IPS-18a (cell line): ENCODE measurements at regions not wholly inside any gene's neighbourhood (a gene's known extent, or its start where the extent isn't known, plus 50 kb on each side); places are given as distances from the start of the nearest gene placed in this dataset.
"Not testable (repeated sequence)": the region's sequence is repeated elsewhere in the genome, so short reads cannot be mapped to it uniquely, and the experiment has no call there.

Experiments used
- H3K27ac ChIP-seq: one replicate; pipeline ENCODE4 v1.5.1; 2013; ENCODE audit warnings: low read length
- H3K27me3 ChIP-seq: one replicate; pipeline ENCODE4 v1.6.1; 2013; ENCODE audit warnings: mild to moderate bottlenecking, low read length; ENCODE audit not compliant: control insufficient read depth, insufficient read depth
- H3K36me3 ChIP-seq: one replicate; pipeline ENCODE4 v1.6.1; 2013; ENCODE audit warnings: low read depth, low read length; ENCODE audit not compliant: control insufficient read depth
- H3K4me1 ChIP-seq: one replicate; pipeline ENCODE4 v1.6.1; 2013; ENCODE audit warnings: low read depth, low read length; ENCODE audit not compliant: control insufficient read depth
- H3K4me3 ChIP-seq: one replicate; pipeline ENCODE4 v1.5.1; 2013; ENCODE audit warnings: low read length
- H3K9ac ChIP-seq: one replicate; pipeline ENCODE4 v1.6.1; 2013; ENCODE audit warnings: mild to moderate bottlenecking, low read length, moderate library complexity
- H3K9me3 ChIP-seq: one replicate; pipeline ENCODE4 v1.6.1; 2013; ENCODE audit warnings: low read depth, low read length; ENCODE audit not compliant: control insufficient read depth

GRCh38 chr10:84862551-84862950, 534.2 kb downstream of the CCSER2 start:
- no peak overlapping the region for H3K4me3 ChIP-seq
- H3K4me1 ChIP-seq: peaks cover 9% of the 10 kb centered on the region
- no peaks in the 10 kb centered on the region for H3K27me3 ChIP-seq
- H3K9ac ChIP-seq: no peak overlapping the region
- H3K27ac ChIP-seq: no peak overlapping the region
- no peaks in the 10 kb centered on the region for H3K36me3 ChIP-seq
- H3K9me3 ChIP-seq: no peaks in the 10 kb centered on the region

- Histone ChIP-seq H3K4me1 (peaks cover 9% of the 10 kb centered on the region), H3K9me3 (no peaks in the 10 kb centered on the region), H3K4me3 (no peak overlapping the region), H3K36me3 (no peaks in the 10 kb centered on the region), H3K27ac (no peak overlapping the region), H3K9ac (no peak overlapping the region), H3K27me3 (no peaks in the 10 kb centered on the region)
Measured at GRCh38 chr10:84863675-84864074, 535.3 kb downstream of the CCSER2 start.

- H3K9ac ChIP-seq: no peak overlapping the region
- H3K4me1 ChIP-seq: no peaks in the 10 kb centered on the region
- H3K36me3 ChIP-seq: no peaks in the 10 kb centered on the region
- no peak overlapping the region for H3K27ac ChIP-seq
- no peaks in the 10 kb centered on the region for H3K27me3 ChIP-seq
- no peak overlapping the region for H3K4me3 ChIP-seq
- H3K9me3 ChIP-seq: no peaks in the 10 kb centered on the region
Measured at GRCh38 chr10:84876116-84876999, 548.0 kb downstream of the CCSER2 start.

GRCh38 chr10:84879991-84880390, 551.6 kb downstream of the CCSER2 start:
- no peak overlapping the region for H3K4me3 ChIP-seq
- no peak overlapping the region for H3K27ac ChIP-seq
- H3K27me3 ChIP-seq: no peaks in the 10 kb centered on the region
- no peak overlapping the region for H3K9ac ChIP-seq
- H3K9me3 ChIP-seq: no peaks in the 10 kb centered on the region
- H3K4me1 ChIP-seq: no peaks in the 10 kb centered on the region
- no peaks in the 10 kb centered on the region for H3K36me3 ChIP-seq

GRCh38 chr10:84881696-84882095, 553.3 kb downstream of the CCSER2 start:
- not testable (repeated sequence) for H3K27me3 ChIP-seq, H3K4me1 ChIP-seq, H3K9ac ChIP-seq, H3K36me3 ChIP-seq, H3K4me3 ChIP-seq, H3K9me3 ChIP-seq, H3K27ac ChIP-seq

- H3K9me3 ChIP-seq: no peaks in the 10 kb centered on the region
Measured at GRCh38 chr10:84890706-84891105, 562.3 kb downstream of the CCSER2 start.

GRCh38 chr10:84891631-84892030, 563.2 kb downstream of the CCSER2 start:
- Histone ChIP-seq H3K36me3 (no peaks in the 10 kb centered on the region), H3K4me3 (no peak overlapping the region), H3K9me3 (no peaks in the 10 kb centered on the region), H3K4me1 (no peaks in the 10 kb centered on the region), H3K9ac (no peak overlapping the region), H3K27ac (no peak overlapping the region), H3K27me3 (no peaks in the 10 kb centered on the region)

More at GRCh38 chr10:84890706-84891105, 562.3 kb downstream of the CCSER2 start:
- no peaks in the 10 kb centered on the region for H3K27me3 ChIP-seq
- H3K4me1 ChIP-seq: no peaks in the 10 kb centered on the region
- no peak overlapping the region for H3K27ac ChIP-seq
- no peaks in the 10 kb centered on the region for H3K36me3 ChIP-seq
- no peak overlapping the region for H3K9ac ChIP-seq
- H3K4me3 ChIP-seq: no peak overlapping the region

GRCh38 chr10:84895541-84895940, 567.2 kb downstream of the CCSER2 start:
- no peak overlapping the region for H3K27ac ChIP-seq
- no peaks in the 10 kb centered on the region for H3K27me3 ChIP-seq
- H3K9ac ChIP-seq: no peak overlapping the region
- no peak overlapping the region for H3K4me3 ChIP-seq
- H3K4me1 ChIP-seq: no peaks in the 10 kb centered on the region
- no peaks in the 10 kb centered on the region for H3K9me3 ChIP-seq
- no peaks in the 10 kb centered on the region for H3K36me3 ChIP-seq

- H3K9me3 ChIP-seq: no peaks in the 10 kb centered on the region
- peaks cover 3% of the 10 kb centered on the region for H3K4me1 ChIP-seq
- H3K27ac ChIP-seq: no peak overlapping the region
- no peaks in the 10 kb centered on the region for H3K27me3 ChIP-seq
- H3K9ac ChIP-seq: no peak overlapping the region
- no peak overlapping the region for H3K4me3 ChIP-seq
- H3K36me3 ChIP-seq: no peaks in the 10 kb centered on the region
Measured at GRCh38 chr10:84896909-84897308, 568.5 kb downstream of the CCSER2 start.

- H3K4me3 ChIP-seq: no peak overlapping the region
- H3K9me3 ChIP-seq: no peaks in the 10 kb centered on the region
- H3K9ac ChIP-seq: no peak overlapping the region
- no peaks in the 10 kb centered on the region for H3K36me3 ChIP-seq
- H3K27ac ChIP-seq: no peak overlapping the region
- H3K4me1 ChIP-seq: peaks cover 3% of the 10 kb centered on the region
- no peaks in the 10 kb centered on the region for H3K27me3 ChIP-seq
Measured at GRCh38 chr10:84899268-84899667, 570.9 kb downstream of the CCSER2 start.

GRCh38 chr10:84900141-84900540, 571.8 kb downstream of the CCSER2 start:
- Histone ChIP-seq H3K4me1 (peaks cover 3% of the 10 kb centered on the region), H3K36me3 (no peaks in the 10 kb centered on the region), H3K9me3 (no peaks in the 10 kb centered on the region), H3K27ac (no peak overlapping the region), H3K27me3 (no peaks in the 10 kb centered on the region), H3K9ac (no peak overlapping the region), H3K4me3 (no peak overlapping the region)

GRCh38 chr10:84901885-84902284, 573.5 kb downstream of the CCSER2 start:
- H3K4me3 ChIP-seq: no peak overlapping the region
- H3K9me3 ChIP-seq: no peaks in the 10 kb centered on the region
- no peak overlapping the region for H3K27ac ChIP-seq
- H3K36me3 ChIP-seq: no peaks in the 10 kb centered on the region
- H3K9ac ChIP-seq: no peak overlapping the region
- no peaks in the 10 kb centered on the region for H3K27me3 ChIP-seq
- H3K4me1 ChIP-seq: peaks cover 3% of the 10 kb centered on the region
